PFSK-1 (cell line): ENCODE measurements at regions not wholly inside any gene's neighbourhood (a gene's known extent, or its start where the extent isn't known, plus 50 kb on each side); places are given as distances from the start of the nearest gene placed in this dataset.

Experiments used
- FOXP2 ChIP-seq: optimal IDR thresholded peaks from 2 replicates; pipeline ENCODE3; 2011; ENCODE audit warnings: borderline replicate concordance, control low read depth, inconsistent platforms; ENCODE audit not compliant: insufficient read depth; ENCODE audit errors: extremely low read length, extremely low read depth
- POLR2AphosphoS5 ChIP-seq: IDR thresholded peaks from 2 replicates; pipeline ENCODE4 v1.6.1; 2012; ENCODE audit warnings: low read depth, mild to moderate bottlenecking, control low read depth, low read length, moderate library complexity
- REST ChIP-seq, 2 experiments: IDR thresholded peaks; 2 replicates each; pipeline versions ENCODE4 v1.6.1 to v1.8.0; 2011 to 2012; ENCODE audit warnings: low read depth in 2 of 2, low read length in 2 of 2, control low read depth in 1 of 2, inconsistent platforms in 1 of 2, mild to moderate bottlenecking in 1 of 2, moderate library complexity in 1 of 2; ENCODE audit not compliant: insufficient read depth in 1 of 2
- SIN3A ChIP-seq: IDR thresholded peaks from 2 replicates; pipeline ENCODE4 v1.6.1; 2012; ENCODE audit warnings: mild to moderate bottlenecking, low read length, moderate library complexity, borderline replicate concordance; ENCODE audit not compliant: insufficient read depth
- TAF1 ChIP-seq: IDR thresholded peaks from 2 replicates; pipeline ENCODE4 v1.6.1; 2012; ENCODE audit warnings: low read length, control low read depth, borderline replicate concordance; ENCODE audit not compliant: insufficient read depth

GRCh38 chr2:100208141-100208770, 65.9 kb upstream of the AFF3 start:
- TF ChIP-seq TAF1 (no peak), POLR2AphosphoS5 (no peak), REST (IDR thresholded peaks at IDR 0.05; ENCODE audit: insufficient read depth in 1 of 2, low read depth in 2 of 2, low read length in 2 of 2) (no peak), FOXP2 (no peak), SIN3A (no peak)

GRCh38 chr2:100207411-100207885, 65.1 kb upstream of the AFF3 start:
- no peak for TF ChIP-seq REST (IDR thresholded peaks at IDR 0.05; ENCODE audit: insufficient read depth in 1 of 2, low read depth in 2 of 2, low read length in 2 of 2)
- TF ChIP-seq POLR2AphosphoS5, result no peak
- TF ChIP-seq FOXP2, result no peak
- TF ChIP-seq SIN3A, result no peak
- TF ChIP-seq TAF1, result no peak

- TF ChIP-seq REST (IDR thresholded peaks at IDR 0.05; ENCODE audit: insufficient read depth in 1 of 2, low read depth in 2 of 2, low read length in 2 of 2), result no peak
- TF ChIP-seq POLR2AphosphoS5, result no peak
- TF ChIP-seq SIN3A, result no peak
- no peak for TF ChIP-seq FOXP2
- TF ChIP-seq TAF1, result no peak
These were observed 64.4 kb upstream of the AFF3 start for GRCh38 chr2:100206731-100207255.

- TF ChIP-seq TAF1 (no peak), POLR2AphosphoS5 (no peak), SIN3A (no peak), REST (IDR thresholded peaks at IDR 0.05; ENCODE audit: insufficient read depth in 1 of 2, low read depth in 2 of 2, low read length in 2 of 2) (no peak), FOXP2 (no peak)
These were observed 62.8 kb upstream of the AFF3 start for GRCh38 chr2:100205174-100205573.
